ENCODE measurements at regions not wholly inside any gene's neighbourhood (a gene's known extent, or its start where the extent isn't known, plus 50 kb on each side); places are given as distances from the start of the nearest gene placed in this dataset.

DNA sequence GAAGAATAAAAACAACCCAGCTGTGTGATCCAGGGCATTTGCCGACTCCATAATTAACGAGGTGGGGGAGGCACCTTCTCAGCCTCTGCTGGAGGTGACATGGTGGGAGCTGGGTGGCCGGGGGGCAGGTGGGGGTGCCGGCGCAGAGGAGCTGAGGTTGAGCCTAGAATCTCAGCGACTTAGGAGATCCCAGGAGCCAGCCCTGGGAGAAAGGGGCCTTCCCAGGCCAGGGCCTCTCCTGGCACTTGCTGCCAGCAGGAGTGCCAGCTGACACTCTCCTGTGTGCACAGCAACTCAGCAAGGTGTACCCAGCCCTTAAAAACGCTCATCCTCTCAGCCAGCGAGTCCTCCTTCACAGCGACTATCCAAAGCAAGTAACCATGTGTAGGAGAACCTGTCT, 62.8 kb upstream of the FCN1 start:
- Histone ChIP-seq H2AK5ac (ENCODE audit: low read length) (no peak overlapping the region), H4K12ac (ENCODE audit: low read depth, low read length) (no peak overlapping the region), H3K27me3 (ENCODE audit: insufficient read depth, low read length) (no peaks in the 10 kb centered on the region), H2AFZ (ENCODE audit: insufficient read depth, low read length, poor library complexity) (no peak overlapping the region), H3K18ac (ENCODE audit: low read length) (no peak overlapping the region), H2BK12ac (ENCODE audit: low read length) (no peak overlapping the region), H3K4me2 (ENCODE audit: low read length) (no peak overlapping the region), H2BK120ac (ENCODE audit: insufficient read depth, low read length, poor library complexity) (no peak overlapping the region), H3K79me1 (ENCODE audit: low read length) (no peaks in the 10 kb centered on the region), H3K36me3 (ENCODE audit: control insufficient read depth in 1 of 2, insufficient read depth in 2 of 2, low read length in 2 of 2) (no peaks in the 10 kb centered on the region), H4K91ac (ENCODE audit: low read depth, low read length) (no peak overlapping the region), H3K4ac (ENCODE audit: low read depth, low read length) (no peak overlapping the region), H3K9ac (ENCODE audit: low read length) (no peak overlapping the region), H3K9me3 (ENCODE audit: insufficient read depth, low read depth, low read length) (peaks cover 2% of the 10 kb centered on the region), H4K8ac (ENCODE audit: low read depth, low read length) (no peak overlapping the region), H3K79me2 (ENCODE audit: control insufficient read depth, insufficient read depth, low read length, poor library complexity) (no peaks in the 10 kb centered on the region), H3K4me1 (ENCODE audit: control insufficient read depth in 1 of 2, insufficient read depth in 2 of 2, low read length in 2 of 2) (no peaks in the 10 kb centered on the region), H3K27ac (ENCODE audit: low read depth, low read length) (no peak overlapping the region), H2BK5ac (ENCODE audit: low read depth, low read length, poor library complexity) (no peak overlapping the region), H3K23ac (ENCODE audit: low read length) (no peak overlapping the region), H3K4me3 (ENCODE audit: low read depth, low read length) (no peak overlapping the region), H3K14ac (ENCODE audit: low read length) (no peak overlapping the region)
- no CpG with 5 or more reads among the region's 9 CpGs for WGBS (ENCODE audit: extremely low coverage, insufficient coverage, insufficient read length)
- no peak for DNase-seq

DNA sequence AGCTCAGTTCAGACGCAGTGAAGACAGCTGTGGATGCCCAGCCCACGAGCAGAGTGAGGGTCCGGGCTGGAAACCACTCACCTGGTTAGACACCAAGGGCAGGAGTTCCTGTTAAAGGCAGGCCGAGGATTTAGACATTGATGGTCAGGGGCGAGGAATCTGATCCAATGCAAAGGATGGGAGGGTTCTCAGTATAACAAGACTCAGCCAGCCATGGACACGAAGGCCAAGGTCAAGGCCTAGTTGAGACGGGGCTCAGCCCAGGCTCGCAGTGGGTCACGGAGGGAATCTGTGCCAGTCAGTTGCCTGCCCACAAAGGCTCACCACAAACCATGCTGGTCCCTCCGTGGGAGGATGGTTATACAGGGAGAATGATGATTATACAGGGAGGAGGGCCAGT, 63.3 kb upstream of the FCN1 start:
- H3K4me1 ChIP-seq (ENCODE audit: control insufficient read depth in 1 of 2, insufficient read depth in 2 of 2, low read length in 2 of 2) = no peaks in the 10 kb centered on the region
- no peak overlapping the region for H3K4ac ChIP-seq (ENCODE audit: low read depth, low read length)

DNA sequence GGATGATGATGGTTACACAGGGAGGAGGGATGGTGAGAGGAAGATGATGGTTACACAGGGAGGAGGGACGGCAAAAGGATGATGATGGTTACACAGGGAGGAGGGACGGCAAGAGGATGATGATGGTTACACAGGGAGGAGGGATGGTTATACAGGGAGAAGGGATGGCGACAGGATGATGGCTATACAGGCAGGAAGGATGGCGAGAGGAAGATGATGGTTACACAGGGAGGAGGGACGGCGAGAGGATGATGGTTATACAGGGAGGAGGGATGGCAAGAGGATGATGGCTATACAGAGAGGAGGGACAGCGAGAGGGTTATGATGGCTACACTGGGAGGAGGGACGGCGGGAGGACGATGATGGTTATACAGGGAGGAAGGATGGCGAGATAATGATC, 64.1 kb upstream of the FCN1 start:
- Histone ChIP-seq H2AK5ac (ENCODE audit: low read length) (no peak overlapping the region), H3K9ac (ENCODE audit: low read length) (no peak overlapping the region), H3K4me3 (ENCODE audit: low read depth, low read length) (no peak overlapping the region), H3K27ac (ENCODE audit: low read depth, low read length) (no peak overlapping the region), H3K14ac (ENCODE audit: low read length) (no peak overlapping the region), H4K12ac (ENCODE audit: low read depth, low read length) (no peak overlapping the region), H3K27me3 (ENCODE audit: insufficient read depth, low read length) (no peaks in the 10 kb centered on the region), H2BK5ac (ENCODE audit: low read depth, low read length, poor library complexity) (no peak overlapping the region), H3K9me3 (ENCODE audit: insufficient read depth, low read depth, low read length) (peaks cover 6% of the 10 kb centered on the region), H2BK12ac (ENCODE audit: low read length) (no peak overlapping the region), H2AFZ (ENCODE audit: insufficient read depth, low read length, poor library complexity) (no peak overlapping the region), H4K91ac (ENCODE audit: low read depth, low read length) (no peak overlapping the region), H4K8ac (ENCODE audit: low read depth, low read length) (no peak overlapping the region), H3K79me2 (ENCODE audit: control insufficient read depth, insufficient read depth, low read length, poor library complexity) (no peaks in the 10 kb centered on the region), H3K4me2 (ENCODE audit: low read length) (no peak overlapping the region), H3K79me1 (ENCODE audit: low read length) (no peaks in the 10 kb centered on the region), H2BK120ac (ENCODE audit: insufficient read depth, low read length, poor library complexity) (no peak overlapping the region), H3K4ac (ENCODE audit: low read depth, low read length) (no peak overlapping the region), H3K36me3 (ENCODE audit: control insufficient read depth in 1 of 2, insufficient read depth in 2 of 2, low read length in 2 of 2) (no peaks in the 10 kb centered on the region), H3K4me1 (ENCODE audit: control insufficient read depth in 1 of 2, insufficient read depth in 2 of 2, low read length in 2 of 2) (no peaks in the 10 kb centered on the region), H3K18ac (ENCODE audit: low read length) (no peak overlapping the region), H3K23ac (ENCODE audit: low read length) (no peak overlapping the region)
- no peak for DNase-seq
- WGBS (ENCODE audit: extremely low coverage, insufficient coverage, insufficient read length) = 100% methylated on average over 4 of the region's 11 CpGs

More for the DNA sequence above, 63.3 kb upstream of the FCN1 start:
- Histone ChIP-seq H4K8ac (ENCODE audit: low read depth, low read length) (no peak overlapping the region), H3K4me3 (ENCODE audit: low read depth, low read length) (no peak overlapping the region), H4K12ac (ENCODE audit: low read depth, low read length) (no peak overlapping the region), H2BK5ac (ENCODE audit: low read depth, low read length, poor library complexity) (no peak overlapping the region), H3K18ac (ENCODE audit: low read length) (no peak overlapping the region), H3K9ac (ENCODE audit: low read length) (no peak overlapping the region), H3K79me2 (ENCODE audit: control insufficient read depth, insufficient read depth, low read length, poor library complexity) (no peaks in the 10 kb centered on the region), H3K4me2 (ENCODE audit: low read length) (no peak overlapping the region), H3K27me3 (ENCODE audit: insufficient read depth, low read length) (no peaks in the 10 kb centered on the region), H3K14ac (ENCODE audit: low read length) (no peak overlapping the region), H3K23ac (ENCODE audit: low read length) (no peak overlapping the region), H2AK5ac (ENCODE audit: low read length) (no peak overlapping the region), H2BK12ac (ENCODE audit: low read length) (no peak overlapping the region), H3K9me3 (ENCODE audit: insufficient read depth, low read depth, low read length) (peaks cover 6% of the 10 kb centered on the region), H2BK120ac (ENCODE audit: insufficient read depth, low read length, poor library complexity) (no peak overlapping the region), H3K27ac (ENCODE audit: low read depth, low read length) (no peak overlapping the region), H3K79me1 (ENCODE audit: low read length) (no peaks in the 10 kb centered on the region), H4K91ac (ENCODE audit: low read depth, low read length) (no peak overlapping the region), H3K36me3 (ENCODE audit: control insufficient read depth in 1 of 2, insufficient read depth in 2 of 2, low read length in 2 of 2) (no peaks in the 10 kb centered on the region), H2AFZ (ENCODE audit: insufficient read depth, low read length, poor library complexity) (no peak overlapping the region)
- no peak for DNase-seq
- no CpG with 5 or more reads among the region's 10 CpGs for WGBS (ENCODE audit: extremely low coverage, insufficient coverage, insufficient read length)

DNA sequence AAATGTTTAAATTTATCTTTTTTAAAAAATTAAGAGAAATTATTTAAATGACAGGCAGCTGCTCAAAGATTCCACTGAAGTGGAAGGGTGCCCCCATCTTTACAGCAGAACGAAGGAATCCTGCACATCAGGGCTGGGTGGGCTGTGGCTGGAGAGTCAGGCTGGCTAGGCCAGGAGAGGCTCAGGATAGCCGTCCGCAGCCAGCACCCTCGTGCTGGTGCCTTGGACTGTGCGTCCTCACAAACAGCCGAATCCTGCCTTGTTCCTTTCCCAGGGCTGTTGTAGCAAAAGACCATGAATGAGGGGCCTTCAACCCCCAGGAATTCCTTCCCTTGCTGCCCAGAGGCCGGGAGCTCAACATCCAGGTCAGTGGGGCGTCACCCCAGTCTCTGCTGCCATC, 64.6 kb upstream of the FCN1 start:
- H2AK5ac ChIP-seq (ENCODE audit: low read length) = no peak overlapping the region

More for the DNA sequence above, 64.6 kb upstream of the FCN1 start:
- Histone ChIP-seq H3K27ac (ENCODE audit: low read depth, low read length) (no peak overlapping the region), H3K18ac (ENCODE audit: low read length) (no peak overlapping the region), H3K27me3 (ENCODE audit: insufficient read depth, low read length) (no peaks in the 10 kb centered on the region), H3K36me3 (ENCODE audit: control insufficient read depth in 1 of 2, insufficient read depth in 2 of 2, low read length in 2 of 2) (no peaks in the 10 kb centered on the region), H3K9ac (ENCODE audit: low read length) (no peak overlapping the region), H4K8ac (ENCODE audit: low read depth, low read length) (no peak overlapping the region), H3K4ac (ENCODE audit: low read depth, low read length) (no peak overlapping the region), H4K91ac (ENCODE audit: low read depth, low read length) (no peak overlapping the region), H3K79me1 (ENCODE audit: low read length) (no peaks in the 10 kb centered on the region), H3K4me1 (ENCODE audit: control insufficient read depth in 1 of 2, insufficient read depth in 2 of 2, low read length in 2 of 2) (no peaks in the 10 kb centered on the region), H2BK12ac (ENCODE audit: low read length) (no peak overlapping the region), H3K4me3 (ENCODE audit: low read depth, low read length) (no peak overlapping the region), H3K14ac (ENCODE audit: low read length) (no peak overlapping the region), H2AFZ (ENCODE audit: insufficient read depth, low read length, poor library complexity) (no peak overlapping the region), H2BK120ac (ENCODE audit: insufficient read depth, low read length, poor library complexity) (no peak overlapping the region), H3K4me2 (ENCODE audit: low read length) (no peak overlapping the region), H3K9me3 (ENCODE audit: insufficient read depth, low read depth, low read length) (peaks cover 8% of the 10 kb centered on the region), H4K12ac (ENCODE audit: low read depth, low read length) (no peak overlapping the region), H3K23ac (ENCODE audit: low read length) (no peak overlapping the region), H3K79me2 (ENCODE audit: control insufficient read depth, insufficient read depth, low read length, poor library complexity) (no peaks in the 10 kb centered on the region), H2BK5ac (ENCODE audit: low read depth, low read length, poor library complexity) (no peak overlapping the region)
- no peak for DNase-seq
- no CpG with 5 or more reads among the region's 8 CpGs for WGBS (ENCODE audit: extremely low coverage, insufficient coverage, insufficient read length)

All from trophoblast cell (in vitro differentiated cells and primary cell).